ENCODE measurements at regions not wholly inside any gene's neighbourhood (a gene's known extent, or its start where the extent isn't known, plus 50 kb on each side); places are given as distances from the start of the nearest gene placed in this dataset.
"Not testable (repeated sequence)": the region's sequence is repeated elsewhere in the genome, so short reads cannot be mapped to it uniquely, and the experiment has no call there.

GRCh38 chr20:55074266-55074840 is 599.0 kb downstream of the DOK5 start:
- TF ChIP-seq ZNF274 (IDR thresholded peaks at IDR 0.05; ENCODE audit: low read depth, low read length); SUZ12 (IDR thresholded peaks at IDR 0.05; ENCODE audit: extremely low read depth, insufficient read depth, insufficient read length); YY1 (IDR thresholded peaks at IDR 0.05; ENCODE audit: insufficient read depth, insufficient read length): not testable (repeated sequence)
